GM12892 (cell line): ENCODE measurements at regions not wholly inside any gene's neighbourhood (a gene's known extent, or its start where the extent isn't known, plus 50 kb on each side); places are given as distances from the start of the nearest gene placed in this dataset.
"Not testable (repeated sequence)": the region's sequence is repeated elsewhere in the genome, so short reads cannot be mapped to it uniquely, and the experiment has no call there.

ENCODE experiments used
- DNase-seq: peaks from one replicate; pipeline ENCODE4 v3.0.0; 2011; ENCODE audit not compliant: insufficient read length
- FAIRE-seq: peaks from 2 replicates; lab custom pipeline; 2011; peaks lifted over from hg19 to GRCh38; lab: Jason Lieb, UNC
- POLR2A ChIP-seq: IDR thresholded peaks from 2 replicates; pipeline ENCODE4 v1.6.1; 2011; ENCODE audit warnings: low read depth, low read length, control low read depth
- POLR2AphosphoS5 ChIP-seq: IDR thresholded peaks from 2 replicates; pipeline ENCODE4 v1.6.1; 2011; ENCODE audit warnings: low read depth, low read length, control low read depth
- TAF1 ChIP-seq: IDR thresholded peaks from 2 replicates; pipeline ENCODE4 v1.6.1; 2011; ENCODE audit warnings: low read depth, mild to moderate bottlenecking, control low read depth, low read length, borderline replicate concordance

DNA sequence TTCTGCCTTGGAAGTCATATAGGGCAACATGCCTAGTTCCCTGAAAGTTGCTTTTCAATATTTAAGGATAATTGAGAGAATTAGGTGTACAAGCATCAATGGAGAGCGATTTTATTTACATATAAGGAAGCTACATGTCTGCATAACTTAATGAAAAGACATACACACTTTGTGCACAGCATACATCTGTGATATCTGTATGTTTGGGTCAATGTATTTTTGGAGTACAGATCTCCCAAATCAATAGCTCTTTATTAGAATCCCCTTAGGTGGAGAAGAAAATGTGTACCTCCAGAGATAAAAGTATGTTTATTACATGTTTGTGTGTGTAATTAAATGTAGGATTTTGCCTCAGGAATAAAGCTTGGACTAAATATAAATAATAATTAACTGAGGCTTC lies 373.7 kb upstream of the CCNH start:
- FAIRE-seq (no peak), DNase-seq (no peak)
- TF ChIP-seq POLR2A (no peak), POLR2AphosphoS5 (no peak), TAF1 (no peak)

DNA sequence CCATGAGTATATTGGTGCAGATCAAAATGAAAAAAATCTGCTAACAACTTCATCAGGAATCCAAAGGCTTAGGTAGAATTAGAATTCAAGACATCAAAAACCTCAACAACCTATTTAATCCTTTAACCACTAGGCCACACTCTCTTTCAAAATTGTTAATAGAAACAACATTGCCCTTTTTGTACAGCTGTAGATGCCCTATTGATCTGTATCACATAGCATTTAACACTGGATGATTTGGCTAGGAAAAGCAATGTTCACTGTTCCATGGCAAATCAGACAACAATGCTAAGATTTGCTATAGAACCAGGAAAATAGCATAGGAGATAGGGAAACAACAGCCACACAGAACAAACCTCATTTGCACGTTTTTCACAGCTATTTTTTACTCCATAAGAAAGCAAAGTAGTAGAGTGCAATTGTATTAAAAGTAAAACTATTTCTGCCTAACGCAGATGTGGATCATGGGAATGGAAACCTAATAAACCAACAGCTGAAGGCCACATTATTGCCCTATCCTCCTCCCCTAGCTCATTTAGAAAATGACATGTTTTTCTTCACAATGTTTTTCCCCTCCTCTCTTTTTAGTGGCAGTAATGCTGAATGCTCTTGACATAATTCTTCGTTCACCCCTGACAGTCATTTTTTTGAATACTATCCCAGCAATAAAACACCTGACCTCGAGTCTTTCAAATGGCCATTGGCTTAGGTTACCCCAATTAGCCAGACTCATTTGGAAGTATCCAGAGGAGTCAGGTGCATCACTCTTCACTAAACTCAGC lies 373.0 kb upstream of the CCNH start:
- DNase-seq (no peak), FAIRE-seq (no peak)
- no peak for TF ChIP-seq POLR2AphosphoS5
- TF ChIP-seq POLR2A, result no peak
- no peak for TF ChIP-seq TAF1

DNA sequence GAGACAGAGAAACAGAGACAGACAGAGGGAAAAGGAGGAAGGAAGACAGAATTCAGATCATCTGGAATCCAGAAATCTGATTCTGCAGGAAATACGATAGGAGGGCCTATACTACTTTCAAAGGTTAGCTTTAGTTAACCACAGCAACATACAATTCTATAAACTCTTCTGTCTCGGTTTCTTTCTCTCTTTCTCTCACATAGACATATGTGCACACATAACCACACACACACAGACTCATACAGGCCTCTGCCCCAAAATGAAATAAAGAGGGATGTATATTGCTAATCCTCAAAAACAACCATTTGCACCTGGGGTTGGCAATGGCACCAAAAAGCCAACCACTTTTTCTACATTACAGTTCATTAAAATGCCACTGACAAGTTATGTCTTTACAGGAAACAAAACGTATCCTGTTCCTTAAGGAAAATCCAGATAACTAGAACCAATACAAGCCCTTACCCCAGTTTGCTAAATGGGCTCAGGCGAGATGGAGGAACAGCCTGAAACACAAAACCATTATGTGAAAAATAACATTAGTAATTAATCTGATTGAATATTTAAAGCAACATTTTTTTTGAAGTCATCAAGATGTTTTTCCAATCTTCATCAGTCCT lies 372.3 kb upstream of the CCNH start:
- DNase-seq (no peak), FAIRE-seq (no peak)
- TF ChIP-seq POLR2AphosphoS5, result no peak
- TF ChIP-seq TAF1, result no peak
- no peak for TF ChIP-seq POLR2A

DNA sequence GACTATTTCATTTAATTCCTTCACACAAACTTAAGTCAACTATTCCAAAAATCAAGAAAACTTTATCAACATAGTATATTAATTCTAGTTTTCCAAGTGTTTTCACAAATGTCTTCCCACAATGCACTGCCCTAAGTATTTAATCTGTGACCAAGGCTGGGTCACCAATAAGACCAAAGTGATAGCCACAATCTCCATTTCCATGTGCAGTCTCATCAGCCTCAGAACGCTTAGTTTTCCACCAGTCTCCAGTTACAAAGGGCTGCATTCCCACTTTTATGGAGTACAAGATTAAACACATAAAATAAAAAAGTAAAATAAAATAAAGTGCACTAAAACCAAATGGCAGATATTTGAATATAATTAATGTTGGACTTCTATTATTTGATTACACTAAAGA lies 371.6 kb upstream of the CCNH start:
- FAIRE-seq (no peak), DNase-seq (no peak)
- TF ChIP-seq POLR2AphosphoS5 (no peak), TAF1 (no peak), POLR2A (no peak)

DNA sequence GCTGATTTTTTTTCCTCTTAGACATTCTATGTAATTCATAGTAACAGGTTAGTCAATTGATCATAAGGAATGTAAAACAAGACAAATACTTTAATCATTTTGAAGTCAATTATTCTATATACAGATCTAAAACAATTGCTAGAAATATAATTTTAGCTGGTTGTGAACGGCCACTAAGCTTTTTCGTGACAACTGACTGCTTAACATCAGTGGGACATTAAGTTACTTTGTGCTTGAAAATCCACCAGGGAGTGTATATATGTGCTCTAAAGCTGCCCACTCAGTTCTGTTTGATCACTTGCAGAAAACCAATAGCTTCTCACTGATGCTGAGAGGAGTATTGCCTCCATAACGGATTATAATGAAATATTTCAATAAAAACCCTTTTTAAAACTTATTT lies 370.2 kb upstream of the CCNH start:
- FAIRE-seq, result no peak
- DNase-seq, result no peak
- no peak for TF ChIP-seq POLR2AphosphoS5
- TF ChIP-seq TAF1, result no peak
- no peak for TF ChIP-seq POLR2A

DNA sequence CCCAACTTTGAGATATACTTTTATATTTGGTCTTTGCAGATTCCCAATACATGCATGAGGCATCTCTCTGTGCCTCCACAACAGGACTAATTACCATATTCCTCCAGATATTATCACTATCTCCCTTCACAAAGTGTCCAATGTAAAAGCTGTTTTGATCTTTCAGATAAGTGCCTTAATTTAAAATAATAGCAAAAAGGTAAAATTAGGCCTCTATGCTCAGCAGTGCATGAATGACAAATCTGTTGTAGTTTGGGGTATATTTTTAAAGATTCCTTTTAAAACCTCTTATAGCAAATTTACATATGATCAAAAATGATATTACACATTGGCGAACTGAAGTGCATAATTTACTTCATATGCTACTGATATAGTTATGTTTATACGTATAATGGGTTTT lies 369.2 kb upstream of the CCNH start:
- DNase-seq, result no peak
- TF ChIP-seq TAF1 (no peak), POLR2A (no peak), POLR2AphosphoS5 (no peak)
- FAIRE-seq, result no peak

DNA sequence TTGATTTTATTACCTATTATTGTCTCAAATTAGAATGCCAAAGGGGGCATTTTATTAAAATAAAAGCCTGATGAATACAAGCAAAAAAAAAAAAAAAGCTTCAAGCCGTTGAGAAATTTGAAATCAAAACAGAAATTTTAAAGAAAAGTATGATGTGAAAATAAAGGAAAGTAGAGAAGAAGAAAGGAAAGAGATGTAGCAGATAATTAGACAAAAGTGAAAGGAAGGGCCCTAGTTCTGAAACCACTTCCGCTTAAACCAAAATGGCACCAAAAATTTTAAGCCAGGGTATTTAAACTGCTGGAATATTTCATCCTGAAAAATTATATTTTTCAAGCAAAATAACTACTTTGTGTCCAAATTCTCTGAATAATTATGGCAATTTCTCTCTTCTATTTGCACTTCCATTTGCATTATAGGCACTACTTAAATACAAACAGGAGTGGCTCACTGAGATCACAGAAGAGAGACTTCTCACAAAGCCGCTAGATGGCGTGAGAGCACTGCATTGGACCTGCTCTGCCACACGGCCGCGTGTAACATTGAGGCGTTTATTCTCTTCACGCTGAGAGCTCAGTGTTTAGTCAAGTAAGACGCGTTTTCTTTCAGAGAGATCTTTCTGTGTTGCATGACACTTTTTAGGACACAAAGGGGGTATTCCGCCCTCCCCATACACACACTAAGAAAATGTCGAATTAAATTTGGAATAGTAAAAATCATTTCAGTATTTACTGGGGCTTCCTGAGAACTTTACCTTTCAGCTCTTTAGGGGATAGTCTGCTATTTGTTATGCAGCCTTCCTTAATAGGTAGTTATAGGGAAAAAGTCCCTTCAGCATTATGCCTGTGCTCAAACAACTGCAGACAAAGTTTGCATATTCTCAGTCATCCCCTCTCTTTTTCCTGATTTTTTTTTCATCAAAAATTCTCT lies 368.4 kb upstream of the CCNH start:
- DNase-seq, result no peak
- no peak for TF ChIP-seq TAF1
- TF ChIP-seq POLR2AphosphoS5, result no peak
- no peak for TF ChIP-seq POLR2A
- peak; percentile 94 for FAIRE-seq

DNA sequence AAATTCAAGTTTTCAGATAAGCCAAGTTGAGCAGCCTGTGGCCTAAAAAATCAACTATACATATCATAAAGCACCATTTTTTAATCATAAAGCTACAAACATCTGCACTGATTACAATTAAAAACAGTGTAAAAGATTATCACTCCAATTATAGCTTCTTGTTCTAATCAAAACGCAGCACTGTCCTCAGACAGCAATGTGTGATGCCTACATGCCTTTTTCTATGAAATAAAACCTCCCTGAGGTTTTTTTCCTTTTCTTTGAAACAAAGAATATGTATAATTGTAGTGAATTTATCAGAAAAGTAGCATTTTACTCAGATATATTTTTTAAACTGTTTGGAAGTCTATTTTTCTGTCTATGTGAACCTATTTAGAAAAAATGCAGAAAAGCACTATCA lies 366.1 kb upstream of the CCNH start:
- no peak for FAIRE-seq
- DNase-seq, result no peak
- no peak for TF ChIP-seq POLR2AphosphoS5
- TF ChIP-seq POLR2A, result no peak
- TF ChIP-seq TAF1, result no peak

DNA sequence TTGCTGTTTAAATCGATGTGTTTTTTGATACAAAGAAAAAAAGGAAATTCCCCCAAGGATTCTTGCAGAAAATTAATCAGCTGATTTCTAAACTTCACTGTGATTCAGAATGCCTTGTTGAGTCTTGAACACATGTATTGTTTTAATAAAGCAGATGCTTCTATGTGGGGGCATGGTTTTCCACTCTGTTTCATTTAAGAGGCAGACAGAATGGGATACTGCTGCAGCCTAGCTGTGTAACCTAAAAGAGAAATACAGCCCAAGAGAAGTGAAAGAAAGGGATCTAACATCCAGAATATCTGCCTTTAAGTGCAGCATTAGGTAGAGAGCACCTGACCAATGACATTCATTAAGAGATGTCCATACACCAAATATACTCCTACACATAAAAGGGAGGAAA lies 365.1 kb upstream of the CCNH start:
- TF ChIP-seq POLR2AphosphoS5, result no peak
- no peak for TF ChIP-seq POLR2A
- TF ChIP-seq TAF1, result no peak
- FAIRE-seq (no peak), DNase-seq (no peak)

DNA sequence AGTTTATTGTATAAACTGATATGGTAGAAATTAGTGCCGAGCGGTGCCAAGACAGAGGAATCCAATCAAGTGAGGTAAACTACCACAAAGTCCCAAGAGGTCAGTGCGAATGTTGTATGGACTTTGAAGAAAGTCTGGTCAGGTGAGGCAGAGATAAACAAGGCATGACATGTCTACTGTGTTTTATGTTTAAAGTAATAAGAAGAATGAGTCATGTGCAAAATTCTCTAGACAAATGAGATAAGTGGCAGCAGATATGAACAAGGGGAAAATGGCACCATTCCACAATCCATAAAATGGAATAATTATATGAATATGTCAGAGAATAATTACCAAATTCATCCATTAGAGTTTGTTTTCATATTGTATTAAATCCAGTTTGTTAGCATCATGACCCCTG lies 364.1 kb upstream of the CCNH start:
- FAIRE-seq, result no peak
- DNase-seq, result no peak
- TF ChIP-seq POLR2A (no peak), POLR2AphosphoS5 (no peak), TAF1 (no peak)

DNA sequence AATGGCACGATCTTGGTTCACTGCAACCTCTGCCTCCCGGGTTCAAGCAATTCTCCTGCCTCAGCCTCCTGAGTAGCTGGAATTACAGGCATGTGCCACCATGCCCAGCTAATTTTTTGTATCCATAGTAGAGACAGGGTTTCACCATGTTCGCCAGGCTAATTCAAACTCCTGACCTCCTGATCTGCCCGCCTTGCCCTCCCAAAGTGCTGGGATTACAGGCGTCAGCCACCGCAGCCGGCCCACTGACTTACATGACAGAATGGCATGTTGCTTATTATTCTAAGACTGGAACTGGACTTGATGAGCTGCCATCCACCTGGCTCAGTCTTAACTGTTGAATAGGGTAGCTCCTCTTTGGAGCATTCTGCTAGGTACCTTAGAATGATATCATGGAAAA lies 363.6 kb upstream of the CCNH start:
- not testable (repeated sequence) for DNase-seq, FAIRE-seq

DNA sequence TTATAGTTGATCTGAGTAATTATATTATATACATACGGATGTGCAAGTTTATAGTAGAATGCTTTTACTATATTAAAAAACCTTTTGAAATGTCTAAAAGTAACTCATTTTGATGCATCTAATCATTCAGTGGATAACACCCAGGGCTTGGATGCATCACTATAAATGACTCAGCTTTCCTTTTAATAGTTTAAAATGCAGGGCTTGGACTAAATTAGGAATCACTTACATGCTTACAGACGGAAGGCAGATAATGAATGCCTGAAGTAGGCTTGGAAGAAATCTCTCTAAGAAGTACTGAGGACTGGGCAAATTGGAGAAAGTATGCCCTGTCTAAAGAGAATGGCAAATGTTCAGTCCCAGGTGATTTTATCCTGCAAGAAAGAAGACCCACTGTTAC lies 362.5 kb upstream of the CCNH start:
- DNase-seq (no peak), FAIRE-seq (no peak)
- no peak for TF ChIP-seq TAF1
- no peak for TF ChIP-seq POLR2A
- TF ChIP-seq POLR2AphosphoS5, result no peak
